Progenitor cell of endocrine pancreas (in vitro differentiated cells): ENCODE measurements at regions not wholly inside any gene's neighbourhood (a gene's known extent, or its start where the extent isn't known, plus 50 kb on each side); places are given as distances from the start of the nearest gene placed in this dataset.

Experiments
- DNase-seq: peaks from one replicate; pipeline ENCODE4 v3.0.0; 2021; ENCODE audit warnings: low spot score; ENCODE audit not compliant: unreplicated experiment
- H3K27ac Mint-ChIP-seq: 2 replicates; pipeline ENCODE4 v1.8.0; 2021; ENCODE audit warnings: mild to moderate bottlenecking, moderate library complexity, mixed read lengths
- H3K27me3 Mint-ChIP-seq: 2 replicates; pipeline ENCODE4 v1.8.0; 2021; ENCODE audit warnings: mixed read lengths
- H3K36me3 Mint-ChIP-seq: 2 replicates; pipeline ENCODE4 v1.8.0; 2022; ENCODE audit warnings: mixed read lengths; ENCODE audit not compliant: insufficient read depth
- H3K4me1 Mint-ChIP-seq: 2 replicates; pipeline ENCODE4 v1.8.0; 2021; ENCODE audit warnings: low read depth, mixed read lengths
- H3K4me3 Mint-ChIP-seq: 2 replicates; pipeline ENCODE4 v1.8.0; 2021; ENCODE audit warnings: low read depth, mild to moderate bottlenecking, moderate library complexity, mixed read lengths
- H3K9me3 Mint-ChIP-seq: 2 replicates; pipeline ENCODE4 v1.8.0; 2021; ENCODE audit warnings: low read depth, mixed read lengths
- TF ChIP-seq, protein P1 (sequence below): fragments of 200-600 bp; sonication (generic); IDR thresholded peaks from one replicate; pipeline ENCODE4 v1.5.0; 2021; ENCODE audit warnings: antibody characterized with exemption, mild to moderate bottlenecking; ENCODE audit not compliant: unreplicated experiment

DNA sequence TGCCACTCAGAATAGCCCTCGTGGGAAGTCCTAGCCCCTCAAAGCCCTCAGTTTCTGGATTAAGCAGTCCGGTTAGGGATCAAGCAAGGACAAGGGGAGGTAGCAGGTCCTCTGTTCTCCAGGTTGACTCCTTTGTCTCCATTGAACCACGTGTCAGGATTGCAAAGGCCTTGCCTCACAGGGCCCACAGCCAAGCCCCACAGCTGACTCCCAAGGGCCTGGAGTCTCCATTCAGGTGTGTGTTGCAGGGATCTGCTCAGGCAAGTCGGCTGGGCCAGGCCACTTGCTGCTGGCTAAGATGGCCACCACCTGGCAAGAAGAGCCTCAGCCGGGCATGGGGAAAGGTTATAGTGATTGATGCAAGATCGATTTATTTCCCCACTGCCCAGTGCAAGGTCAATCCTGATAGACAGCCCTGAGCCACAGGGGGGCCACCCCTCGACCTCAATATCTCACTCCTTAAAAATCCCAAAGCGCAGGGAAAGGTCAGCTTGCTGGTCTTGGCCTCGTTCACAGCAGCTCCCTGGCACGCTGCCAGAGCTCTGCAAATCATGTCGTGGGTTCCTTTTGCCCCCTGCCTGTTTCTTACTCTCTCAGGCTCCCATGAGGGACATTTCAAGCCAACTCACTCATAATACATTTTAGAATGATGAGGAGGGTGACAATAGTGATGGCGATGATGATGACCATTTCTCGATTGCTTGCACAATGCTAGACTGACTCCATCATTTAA is 75.9 kb downstream of the EDN3 start:
- H3K9me3 Mint-ChIP-seq: no peaks in the 10 kb centered on the region
- no peak overlapping the region for H3K27ac Mint-ChIP-seq
- DNase-seq: no peak
- TF ChIP-seq, protein P1, sequence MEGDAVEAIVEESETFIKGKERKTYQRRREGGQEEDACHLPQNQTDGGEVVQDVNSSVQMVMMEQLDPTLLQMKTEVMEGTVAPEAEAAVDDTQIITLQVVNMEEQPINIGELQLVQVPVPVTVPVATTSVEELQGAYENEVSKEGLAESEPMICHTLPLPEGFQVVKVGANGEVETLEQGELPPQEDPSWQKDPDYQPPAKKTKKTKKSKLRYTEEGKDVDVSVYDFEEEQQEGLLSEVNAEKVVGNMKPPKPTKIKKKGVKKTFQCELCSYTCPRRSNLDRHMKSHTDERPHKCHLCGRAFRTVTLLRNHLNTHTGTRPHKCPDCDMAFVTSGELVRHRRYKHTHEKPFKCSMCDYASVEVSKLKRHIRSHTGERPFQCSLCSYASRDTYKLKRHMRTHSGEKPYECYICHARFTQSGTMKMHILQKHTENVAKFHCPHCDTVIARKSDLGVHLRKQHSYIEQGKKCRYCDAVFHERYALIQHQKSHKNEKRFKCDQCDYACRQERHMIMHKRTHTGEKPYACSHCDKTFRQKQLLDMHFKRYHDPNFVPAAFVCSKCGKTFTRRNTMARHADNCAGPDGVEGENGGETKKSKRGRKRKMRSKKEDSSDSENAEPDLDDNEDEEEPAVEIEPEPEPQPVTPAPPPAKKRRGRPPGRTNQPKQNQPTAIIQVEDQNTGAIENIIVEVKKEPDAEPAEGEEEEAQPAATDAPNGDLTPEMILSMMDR: no peak
- H3K27me3 Mint-ChIP-seq: peaks cover 68% of the 10 kb centered on the region
- H3K4me1 Mint-ChIP-seq: peaks cover 3% of the 10 kb centered on the region
- no peaks in the 10 kb centered on the region for H3K36me3 Mint-ChIP-seq
- H3K4me3 Mint-ChIP-seq: no peak overlapping the region

DNA sequence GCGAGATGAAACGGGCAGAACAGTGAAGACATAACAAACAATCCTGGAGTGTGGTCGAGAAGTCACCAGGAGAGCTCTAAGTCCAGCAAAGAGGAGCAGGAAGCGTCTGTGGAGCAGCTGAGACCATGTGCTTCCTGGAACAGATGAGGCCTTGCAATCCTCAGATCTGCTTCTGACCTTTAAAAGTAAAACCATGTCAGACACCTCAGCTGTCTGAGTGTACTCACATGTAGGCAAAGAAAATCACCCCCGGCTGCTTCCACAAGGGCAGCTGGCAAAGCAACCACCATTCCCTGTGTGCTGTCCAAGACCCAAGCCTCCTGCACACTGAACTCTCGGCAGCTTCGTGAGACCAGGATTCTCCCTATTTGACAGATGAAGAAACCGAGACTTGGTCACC is 76.6 kb downstream of the EDN3 start:
- H3K4me3 Mint-ChIP-seq: no peak overlapping the region
- H3K36me3 Mint-ChIP-seq: no peaks in the 10 kb centered on the region
- no peak overlapping the region for H3K27ac Mint-ChIP-seq
- peaks cover 65% of the 10 kb centered on the region for H3K27me3 Mint-ChIP-seq
- no peak for DNase-seq
- H3K9me3 Mint-ChIP-seq: no peaks in the 10 kb centered on the region
- TF ChIP-seq, protein P1: no peak
- peaks cover 3% of the 10 kb centered on the region for H3K4me1 Mint-ChIP-seq

DNA sequence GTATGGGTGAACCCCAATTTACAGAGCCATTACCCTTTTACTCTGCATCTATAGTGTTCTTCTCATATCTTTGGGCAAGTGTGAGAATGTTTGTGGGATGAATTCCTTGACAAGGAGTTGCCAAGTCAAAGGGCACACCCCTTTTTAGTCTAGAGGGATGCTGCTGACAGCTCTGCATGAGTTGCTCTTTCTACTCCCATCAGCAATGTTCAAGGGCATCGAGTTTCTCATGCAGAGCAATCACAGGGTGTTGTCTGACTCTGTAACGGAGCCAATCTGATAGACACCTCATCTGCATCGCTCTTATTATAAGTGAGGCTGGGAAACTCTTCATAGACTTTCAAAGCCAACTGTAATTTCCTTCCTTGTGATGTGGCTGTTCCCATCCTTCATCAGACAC is 77.4 kb downstream of the EDN3 start:
- TF ChIP-seq, protein P1: no peak
- Mint-ChIP-seq H3K4me1 (peaks cover 3% of the 10 kb centered on the region), H3K27ac (no peak overlapping the region), H3K27me3 (peaks cover 68% of the 10 kb centered on the region), H3K4me3 (no peak overlapping the region), H3K36me3 (no peaks in the 10 kb centered on the region), H3K9me3 (no peaks in the 10 kb centered on the region)
- DNase-seq: no peak

DNA sequence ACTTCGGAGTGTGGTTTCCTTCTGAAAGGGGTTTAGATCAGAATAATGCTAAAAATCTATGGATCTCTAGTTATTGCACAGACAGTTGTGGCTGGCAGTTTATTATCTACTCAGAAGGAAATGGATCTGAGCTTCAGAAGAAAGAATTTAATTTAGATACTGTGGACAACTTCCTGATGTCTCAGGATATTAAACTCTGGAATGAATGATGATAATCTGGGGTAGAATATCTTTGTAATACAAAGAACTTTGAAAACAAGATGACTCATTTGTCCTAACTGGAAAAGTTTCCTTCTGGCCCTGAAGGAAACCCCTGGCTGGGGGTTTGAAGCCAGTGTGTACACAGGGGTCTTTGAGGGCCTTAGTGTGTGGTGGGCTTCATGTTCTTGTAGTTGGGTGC is 78.0 kb downstream of the EDN3 start:
- Mint-ChIP-seq H3K27me3 (peaks cover 64% of the 10 kb centered on the region), H3K4me1 (peaks cover 1% of the 10 kb centered on the region), H3K36me3 (no peaks in the 10 kb centered on the region), H3K27ac (no peak overlapping the region), H3K4me3 (no peak overlapping the region), H3K9me3 (no peaks in the 10 kb centered on the region)
- TF ChIP-seq, protein P1: no peak
- DNase-seq: no peak

DNA sequence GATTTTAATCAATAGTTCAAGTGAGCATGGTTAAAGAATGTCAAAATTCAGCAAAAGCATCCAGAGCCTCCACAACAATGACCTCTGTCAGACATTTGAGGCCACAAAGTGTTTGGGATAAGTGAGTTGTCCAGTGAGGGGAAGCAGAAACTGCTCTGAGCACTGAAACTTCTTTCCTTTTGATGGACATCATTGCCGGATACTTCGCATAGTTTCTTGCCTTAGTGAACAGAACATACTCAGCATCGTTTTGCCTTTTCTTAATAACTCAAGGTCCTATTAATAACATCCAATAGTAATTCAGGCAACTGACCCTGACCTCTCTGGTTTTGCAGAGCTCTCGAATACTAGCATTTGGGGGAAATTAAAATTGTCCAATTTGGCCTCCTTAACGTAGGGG is 78.6 kb downstream of the EDN3 start:
- Mint-ChIP-seq H3K27ac (no peak overlapping the region), H3K4me3 (no peak overlapping the region), H3K4me1 (no peaks in the 10 kb centered on the region), H3K9me3 (no peaks in the 10 kb centered on the region), H3K27me3 (peaks cover 60% of the 10 kb centered on the region), H3K36me3 (no peaks in the 10 kb centered on the region)
- no peak for DNase-seq
- TF ChIP-seq, protein P1: no peak
